Epithelial cell of esophagus (primary cell): ENCODE measurements at regions not wholly inside any gene's neighbourhood (a gene's known extent, or its start where the extent isn't known, plus 50 kb on each side); places are given as distances from the start of the nearest gene placed in this dataset.
"Not testable (repeated sequence)": the region's sequence is repeated elsewhere in the genome, so short reads cannot be mapped to it uniquely, and the experiment has no call there.

Experiments
- DNase-seq: peaks from one replicate; pipeline ENCODE4 v3.0.0; 2010; ENCODE audit warnings: low read depth
- H3K4me3 ChIP-seq: 2 replicates; pipeline ENCODE4 v1.5.1; 2011; ENCODE audit warnings: mild to moderate bottlenecking, low read length, control low read depth
- TF ChIP-seq, protein P1 (sequence below): IDR thresholded peaks from 2 replicates; pipeline ENCODE4 v1.5.1; 2011; ENCODE audit warnings: low read depth, mild to moderate bottlenecking, low read length, control low read depth, inconsistent platforms; ENCODE audit not compliant: insufficient read depth; ENCODE audit errors: missing control alignments

DNA sequence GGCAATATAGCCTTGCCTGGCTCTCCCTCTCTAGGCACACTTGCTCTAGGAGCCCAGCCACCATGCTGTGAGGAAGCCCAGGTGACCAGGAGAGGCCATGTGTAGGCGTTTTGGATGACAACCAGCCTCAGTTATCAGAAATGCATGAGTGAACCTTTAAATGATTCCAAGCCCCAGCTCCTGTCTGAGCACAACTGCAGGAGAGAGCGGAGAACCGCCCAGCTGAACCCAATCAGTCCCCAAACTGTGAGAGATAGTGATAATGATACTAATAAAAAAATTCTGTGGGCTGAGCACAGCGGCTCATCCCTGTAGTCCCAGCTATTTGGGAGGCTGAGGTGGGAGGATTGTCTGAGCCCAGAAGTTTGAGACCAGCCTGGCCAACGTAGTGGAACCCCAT is 83.8 kb upstream of the TOX2 start:
- H3K4me3 ChIP-seq, result no peak overlapping the region
- TF ChIP-seq, protein P1, sequence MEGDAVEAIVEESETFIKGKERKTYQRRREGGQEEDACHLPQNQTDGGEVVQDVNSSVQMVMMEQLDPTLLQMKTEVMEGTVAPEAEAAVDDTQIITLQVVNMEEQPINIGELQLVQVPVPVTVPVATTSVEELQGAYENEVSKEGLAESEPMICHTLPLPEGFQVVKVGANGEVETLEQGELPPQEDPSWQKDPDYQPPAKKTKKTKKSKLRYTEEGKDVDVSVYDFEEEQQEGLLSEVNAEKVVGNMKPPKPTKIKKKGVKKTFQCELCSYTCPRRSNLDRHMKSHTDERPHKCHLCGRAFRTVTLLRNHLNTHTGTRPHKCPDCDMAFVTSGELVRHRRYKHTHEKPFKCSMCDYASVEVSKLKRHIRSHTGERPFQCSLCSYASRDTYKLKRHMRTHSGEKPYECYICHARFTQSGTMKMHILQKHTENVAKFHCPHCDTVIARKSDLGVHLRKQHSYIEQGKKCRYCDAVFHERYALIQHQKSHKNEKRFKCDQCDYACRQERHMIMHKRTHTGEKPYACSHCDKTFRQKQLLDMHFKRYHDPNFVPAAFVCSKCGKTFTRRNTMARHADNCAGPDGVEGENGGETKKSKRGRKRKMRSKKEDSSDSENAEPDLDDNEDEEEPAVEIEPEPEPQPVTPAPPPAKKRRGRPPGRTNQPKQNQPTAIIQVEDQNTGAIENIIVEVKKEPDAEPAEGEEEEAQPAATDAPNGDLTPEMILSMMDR, result no peak
- DNase-seq, result no peak

DNA sequence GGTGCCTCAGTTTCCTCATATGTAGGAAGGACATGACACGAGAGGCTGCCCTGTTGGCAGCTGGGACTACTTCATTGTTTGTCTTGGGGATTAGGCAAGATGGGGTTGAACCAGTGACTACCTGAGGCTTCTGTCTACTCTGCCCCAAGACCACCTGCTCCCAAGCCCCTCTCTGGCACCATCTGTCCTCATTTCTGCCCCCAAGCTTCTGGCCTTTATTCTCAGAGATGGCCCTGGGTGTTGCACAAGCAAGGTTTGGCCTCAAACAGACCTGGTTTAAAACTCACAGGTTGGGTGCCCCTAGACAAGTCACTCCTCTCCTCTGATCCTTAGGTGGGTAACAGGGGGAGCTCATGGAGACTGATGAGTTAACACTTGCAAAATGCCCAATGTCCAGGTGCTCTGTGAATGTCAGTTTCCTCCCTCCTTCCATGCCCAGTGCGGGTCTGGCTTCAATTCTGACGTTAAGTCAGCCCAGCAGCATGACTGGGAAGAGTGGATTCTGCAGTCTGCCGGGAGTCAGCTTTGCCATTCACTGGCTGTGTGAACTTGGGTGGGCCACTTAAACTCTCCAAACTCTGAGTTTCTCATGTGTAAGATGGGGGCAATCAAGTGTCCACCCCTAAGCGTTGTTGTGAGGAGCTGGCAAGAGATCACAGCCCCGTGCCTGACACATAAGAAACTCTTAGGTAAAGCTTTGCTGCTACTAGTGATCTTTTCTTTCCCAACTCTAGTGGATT is 84.5 kb upstream of the TOX2 start:
- no peak overlapping the region for H3K4me3 ChIP-seq
- no peak for DNase-seq
- TF ChIP-seq, protein P1, result no peak

DNA sequence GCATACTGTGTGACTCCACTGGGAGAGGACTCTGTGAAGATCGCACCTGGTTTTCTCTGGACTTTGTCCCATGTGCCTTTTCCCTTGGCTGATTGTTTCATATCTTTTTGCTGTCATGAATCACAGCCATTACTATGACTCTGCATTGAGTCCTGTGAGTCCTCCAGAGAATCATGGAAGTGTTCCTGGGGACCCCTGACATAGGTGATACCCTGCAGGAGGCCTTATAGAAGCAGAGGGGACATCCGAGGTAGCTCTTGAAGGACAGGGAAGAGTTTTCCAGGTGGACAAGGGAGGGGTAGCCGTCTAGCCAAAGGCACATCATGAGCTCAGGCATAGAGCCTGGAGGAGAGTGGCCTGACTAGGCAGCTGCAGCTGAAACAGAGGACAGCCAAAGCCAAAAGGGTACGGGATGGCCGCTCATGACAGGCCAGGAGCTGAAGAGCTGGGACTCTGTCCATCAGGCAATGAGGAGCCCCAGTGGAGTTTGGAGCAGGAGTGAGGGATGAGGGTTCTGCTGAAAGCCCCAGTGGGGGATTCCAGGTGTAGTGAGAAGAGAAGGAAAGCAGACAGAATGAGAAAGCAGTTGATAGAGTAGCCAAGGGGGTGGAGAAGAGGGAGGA is 86.6 kb upstream of the TOX2 start:
- TF ChIP-seq, protein P1, result no peak
- DNase-seq, result no peak
- H3K4me3 ChIP-seq, result no peak overlapping the region

DNA sequence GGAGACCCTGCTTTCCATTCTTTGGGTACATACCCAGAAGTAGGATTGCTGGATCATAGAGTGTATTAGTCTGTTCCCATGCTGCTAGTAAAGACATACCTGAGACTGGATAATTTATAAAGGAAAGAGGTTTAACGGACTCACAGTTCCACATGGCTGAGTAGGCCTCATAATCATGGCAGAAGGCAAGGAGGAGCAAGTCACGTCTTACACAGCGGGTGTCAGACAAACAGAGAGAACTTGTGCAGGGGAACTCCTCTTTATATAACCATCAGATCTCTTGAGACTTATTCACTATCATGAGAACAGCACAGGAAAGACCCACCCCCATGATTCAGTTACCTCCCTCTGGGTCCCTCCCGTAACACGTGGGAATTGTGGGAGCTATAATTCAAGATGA is 87.7 kb upstream of the TOX2 start:
- H3K4me3 ChIP-seq, DNase-seq: not testable (repeated sequence)

DNA sequence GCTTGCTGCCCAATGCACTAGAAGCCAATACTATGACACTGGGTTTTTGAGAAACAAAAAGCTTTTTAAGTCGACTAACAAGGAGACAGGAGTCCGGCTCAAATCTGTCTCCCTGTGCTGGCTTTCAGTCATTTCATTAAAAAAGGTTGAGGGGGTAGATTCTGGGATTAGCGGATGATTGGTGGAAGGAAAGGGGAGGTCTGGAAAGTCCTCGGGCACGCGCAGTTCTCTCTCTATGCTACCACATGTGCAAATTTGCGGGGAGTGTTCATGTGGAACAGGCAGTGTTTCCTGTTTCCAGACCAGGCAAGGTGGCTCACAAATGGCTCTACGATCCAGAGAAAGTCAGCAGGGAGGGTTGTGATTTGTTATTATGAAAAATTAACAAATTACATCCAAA is 89.1 kb upstream of the TOX2 start:
- DNase-seq, result no peak
- TF ChIP-seq, protein P1, result no peak

DNA sequence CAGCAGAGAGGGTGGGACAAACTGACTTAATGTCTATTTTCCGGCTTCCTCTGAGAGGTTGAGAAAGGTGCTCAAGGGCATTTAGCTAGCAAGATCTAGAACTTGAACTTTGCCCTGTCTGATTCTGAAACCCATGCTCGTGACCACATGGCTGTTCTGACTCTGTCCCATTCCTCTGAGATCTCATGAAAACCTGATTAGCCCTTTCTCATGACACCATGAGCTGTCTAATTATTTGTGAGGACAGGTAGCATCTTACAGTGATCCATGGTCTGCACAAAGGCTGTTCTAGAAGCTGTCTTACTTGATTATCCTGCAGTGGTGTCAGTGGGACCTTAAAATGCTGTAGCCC is 89.6 kb upstream of the TOX2 start:
- TF ChIP-seq, protein P1, result no peak
- DNase-seq, result no peak
- H3K4me3 ChIP-seq, result no peak overlapping the region

More for the DNA sequence above, 89.1 kb upstream of the TOX2 start:
- no peak overlapping the region for H3K4me3 ChIP-seq

DNA sequence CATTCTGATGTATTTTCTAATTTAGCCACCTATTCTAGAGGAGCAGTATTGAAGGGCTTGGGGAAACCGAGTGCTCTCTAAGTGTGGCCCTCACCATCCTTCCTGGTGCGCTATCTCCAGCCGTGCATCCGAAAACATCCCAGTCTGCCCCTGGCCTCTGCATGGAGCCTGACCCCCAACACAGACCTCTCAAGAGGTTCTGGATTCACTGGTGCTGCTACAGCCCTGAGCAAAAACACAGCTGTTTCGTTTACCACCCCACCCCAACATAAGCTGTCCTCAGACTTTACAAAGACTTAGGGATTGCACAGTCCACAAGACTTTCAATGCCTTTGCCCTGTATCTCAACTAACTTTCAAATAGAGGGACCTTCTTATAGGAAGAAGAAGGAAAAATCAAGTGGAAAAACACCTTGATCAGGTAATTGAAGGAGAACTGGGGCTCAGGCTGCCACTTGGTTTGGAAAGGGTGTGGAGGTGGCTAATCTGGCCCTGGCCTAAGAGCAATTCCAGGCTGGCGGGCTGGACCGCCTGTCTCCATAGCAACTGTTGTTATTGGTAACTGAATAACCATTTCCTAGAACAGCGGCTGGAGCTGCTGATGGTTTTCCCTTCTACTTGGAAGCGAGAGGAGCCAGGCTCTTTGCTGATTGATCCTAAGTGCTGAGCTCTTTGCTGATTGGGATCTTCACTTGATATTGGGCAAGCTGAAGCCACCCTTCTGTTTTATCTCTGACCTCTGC is 90.2 kb upstream of the TOX2 start:
- TF ChIP-seq, protein P1, result no peak
- DNase-seq, result no peak
- no peak overlapping the region for H3K4me3 ChIP-seq
